ENCODE measurements at regions not wholly inside any gene's neighbourhood (a gene's known extent, or its start where the extent isn't known, plus 50 kb on each side); places are given as distances from the start of the nearest gene placed in this dataset.

DNA sequence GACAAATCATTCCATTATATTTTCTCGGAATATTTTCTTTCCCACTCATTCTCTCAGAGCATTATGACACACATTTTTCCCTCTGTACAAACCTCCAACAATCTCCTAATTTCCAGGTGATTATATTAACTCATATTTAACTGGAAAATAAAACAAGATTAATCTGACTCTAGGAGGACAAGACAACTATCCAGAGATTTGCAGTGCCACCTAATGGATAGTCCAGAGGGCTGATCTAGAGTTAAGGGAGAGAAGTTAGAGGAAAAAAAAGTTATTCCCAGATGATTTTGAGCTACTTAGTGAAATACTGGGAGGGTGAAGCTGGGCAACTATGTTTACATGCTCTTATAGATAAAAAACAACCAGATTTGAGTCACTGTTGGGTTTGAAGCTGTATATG lies 161.7 kb downstream of the ALX1 start:
- FAIRE-seq = no peak
- Histone ChIP-seq H4K5ac (ENCODE audit: insufficient read length, low read depth, low read length) (no peak overlapping the region), H2BK15ac (ENCODE audit: low read length) (no peak overlapping the region), H3K79me1 (ENCODE audit: low read depth, low read length) (no peaks in the 10 kb centered on the region), H2BK5ac (ENCODE audit: low read depth, low read length) (no peak overlapping the region), H2AFZ (ENCODE audit: low read length) (no peak overlapping the region), H3K4me3 (ENCODE audit: extremely low read depth in 1 of 4, insufficient read depth in 2 of 4, low read depth in 3 of 4, low read length in 4 of 4) (no peak overlapping the region), H3K27ac (ENCODE audit: low read depth, low read length) (no peak overlapping the region), H3K9me3 (ENCODE audit: insufficient read depth in 2 of 2, low read depth in 1 of 2, low read length in 1 of 2) (no peaks in the 10 kb centered on the region), H3K14ac (ENCODE audit: insufficient read length) (no peak overlapping the region), H3K4ac (replicated peaks; ENCODE audit: insufficient read length, low read depth, low read length) (no peak overlapping the region), H2BK20ac (ENCODE audit: low read length) (no peak overlapping the region), H4K91ac (replicated peaks; ENCODE audit: insufficient read length, low read length) (no peak overlapping the region), H3K18ac (ENCODE audit: extremely low read depth, low read length) (no peak overlapping the region), H4K20me1 (replicated peaks in 1 of 2; ENCODE audit: control insufficient read depth in 1 of 2, insufficient read depth in 2 of 2, low read length in 2 of 2) (no peaks in the 10 kb centered on the region), H3K23ac (ENCODE audit: insufficient read length) (no peak overlapping the region), H3K23me2 (ENCODE audit: low read depth, low read length) (no peaks in the 10 kb centered on the region), H3K4me1 (replicated peaks in 1 of 4; ENCODE audit: control insufficient read depth in 3 of 4, insufficient read depth in 4 of 4, low read length in 3 of 4) (no peaks in the 10 kb centered on the region), H2BK12ac (ENCODE audit: low read depth, low read length) (no peak overlapping the region), H2AK5ac (ENCODE audit: low read depth, low read length) (no peak overlapping the region), H3K36me3 (ENCODE audit: control insufficient read depth in 2 of 4, insufficient read depth in 4 of 4, low read length in 3 of 4) (no peaks in the 10 kb centered on the region), H3K56ac (replicated peaks; ENCODE audit: insufficient read length, low read depth, low read length) (no peak overlapping the region), H3K9ac (replicated peaks in 1 of 4; ENCODE audit: extremely low read depth in 1 of 4, low read depth in 3 of 4, low read length in 3 of 4) (no peak overlapping the region), H4K8ac (ENCODE audit: extremely low read depth, insufficient read depth, low read length) (no peak overlapping the region), H3K27me3 (replicated peaks in 1 of 4; ENCODE audit: control insufficient read depth in 3 of 4, extremely low read depth in 1 of 4, insufficient read depth in 3 of 4, low read length in 3 of 4) (no peaks in the 10 kb centered on the region), H3K79me2 (ENCODE audit: control insufficient read depth in 1 of 2, insufficient read depth in 2 of 2, low read length in 2 of 2) (no peaks in the 10 kb centered on the region), H3K4me2 (ENCODE audit: insufficient read depth in 1 of 2, low read depth in 2 of 2, low read length in 2 of 2) (no peak overlapping the region), H2BK120ac (replicated peaks; ENCODE audit: low read depth, low read length) (no peak overlapping the region)
- TF ChIP-seq, protein P1, sequence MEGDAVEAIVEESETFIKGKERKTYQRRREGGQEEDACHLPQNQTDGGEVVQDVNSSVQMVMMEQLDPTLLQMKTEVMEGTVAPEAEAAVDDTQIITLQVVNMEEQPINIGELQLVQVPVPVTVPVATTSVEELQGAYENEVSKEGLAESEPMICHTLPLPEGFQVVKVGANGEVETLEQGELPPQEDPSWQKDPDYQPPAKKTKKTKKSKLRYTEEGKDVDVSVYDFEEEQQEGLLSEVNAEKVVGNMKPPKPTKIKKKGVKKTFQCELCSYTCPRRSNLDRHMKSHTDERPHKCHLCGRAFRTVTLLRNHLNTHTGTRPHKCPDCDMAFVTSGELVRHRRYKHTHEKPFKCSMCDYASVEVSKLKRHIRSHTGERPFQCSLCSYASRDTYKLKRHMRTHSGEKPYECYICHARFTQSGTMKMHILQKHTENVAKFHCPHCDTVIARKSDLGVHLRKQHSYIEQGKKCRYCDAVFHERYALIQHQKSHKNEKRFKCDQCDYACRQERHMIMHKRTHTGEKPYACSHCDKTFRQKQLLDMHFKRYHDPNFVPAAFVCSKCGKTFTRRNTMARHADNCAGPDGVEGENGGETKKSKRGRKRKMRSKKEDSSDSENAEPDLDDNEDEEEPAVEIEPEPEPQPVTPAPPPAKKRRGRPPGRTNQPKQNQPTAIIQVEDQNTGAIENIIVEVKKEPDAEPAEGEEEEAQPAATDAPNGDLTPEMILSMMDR (IDR thresholded peaks at IDR 0.05; ENCODE audit: control extremely low read depth in 1 of 3, insufficient read depth in 1 of 3, low read depth in 1 of 3, low read length in 3 of 3) = peak in 2 of 3 experiments; percentile 10 to 26; a peak in 2 of 4 replicates
- TF ChIP-seq RAD21 (IDR thresholded peaks at IDR 0.05 in 1 of 2, conservative IDR thresholded peaks at IDR 0.05 in 1 of 2; ENCODE audit: low read depth in 2 of 2, low read length in 2 of 2) (peak; percentile 52 to 55), TEAD4 (IDR thresholded peaks at IDR 0.05; ENCODE audit: low read depth, low read length) (no peak), RFX5 (IDR thresholded peaks at IDR 0.05; ENCODE audit: borderline replicate concordance, low read depth, low read length) (no peak)
- DNase-seq (ENCODE audit: low read depth in 1 of 2, low spot score in 2 of 2) = no peak
- POLR2A ChIA-PET (ENCODE audit: partially characterized antibody) = no interaction called here
- 93% methylated on average over 1 of the region's 1 CpG; no CpG with 5 or more reads in 1 of the 2 experiments for WGBS, 2 experiments (ENCODE audit: extremely low coverage in 1 of 2, insufficient coverage in 1 of 2, insufficient read length in 1 of 2, insufficient replicate concordance in 2 of 2, low coverage in 1 of 2, low lambda C conversion rate in 2 of 2, missing lambda C conversion rate in 1 of 2)
- CTCF ChIA-PET (ENCODE audit: partially characterized antibody) = interaction anchor here (0.8 to 2.2 kb wide), 9 partner anchors 10 to 289 kb away, joined by 3 to 8 read pairs (median 4); no protein-coding TSS in a partner anchor
